Neural cell (in vitro differentiated cells): ENCODE measurements at regions not wholly inside any gene's neighbourhood (a gene's known extent, or its start where the extent isn't known, plus 50 kb on each side); places are given as distances from the start of the nearest gene placed in this dataset.
"Not testable (repeated sequence)": the region's sequence is repeated elsewhere in the genome, so short reads cannot be mapped to it uniquely, and the experiment has no call there.

Source experiments
- H2AFZ ChIP-seq: fragments of 200-600, 300-800 bp; sonication (generic), shearing (Covaris generic); 2 replicates; pipeline ENCODE4 v1.6.0; 2014; ENCODE audit warnings: low read depth, mild to moderate bottlenecking, antibody characterized with exemption, low read length, moderate library complexity
- H3F3A ChIP-seq: fragments of 200-600 bp; shearing (Covaris generic); 2 replicates; pipeline ENCODE4 v1.6.1; 2016; ENCODE audit warnings: mild to moderate bottlenecking, moderate library complexity, mixed read lengths, antibody characterized with exemption, low read length; ENCODE audit not compliant: insufficient read depth, poor library complexity, severe bottlenecking
- H3K27ac ChIP-seq: fragments of 200-600, 300-800 bp; sonication (generic), shearing (Covaris generic); 2 replicates; pipeline ENCODE4 v1.5.1; 2014; ENCODE audit warnings: mild to moderate bottlenecking, low read length, moderate library complexity
- H3K27me3 ChIP-seq: fragments of 300-800, 200-600 bp; sonication (generic), shearing (Covaris generic); 2 replicates; pipeline ENCODE4 v1.6.0; 2014; ENCODE audit warnings: mild to moderate bottlenecking, low read depth, low read length, moderate library complexity; ENCODE audit not compliant: insufficient read depth
- H3K36me3 ChIP-seq: fragments of 300-800, 200-600 bp; sonication (generic), shearing (Covaris generic); 2 replicates; pipeline ENCODE4 v1.5.1; 2014; ENCODE audit warnings: mild to moderate bottlenecking, antibody characterized with exemption, low read length, moderate library complexity; ENCODE audit not compliant: insufficient read depth
- H3K4me2 ChIP-seq: fragments of 300-800, 200-600 bp; sonication (generic), shearing (Covaris generic); 2 replicates; pipeline ENCODE4 v1.6.0; 2014; ENCODE audit warnings: mild to moderate bottlenecking, low read length
- H3K4me3 ChIP-seq: fragments of 300-800, 200-600 bp; sonication (generic), shearing (Covaris generic); 2 replicates; pipeline ENCODE4 v1.5.1; 2014; ENCODE audit warnings: mild to moderate bottlenecking, low read length, moderate library complexity
- H3K79me2 ChIP-seq: fragments of 200-600 bp; shearing (Covaris generic); replicated peaks from 2 replicates; pipeline ENCODE4 v1.6.0; 2014; ENCODE audit warnings: mild to moderate bottlenecking, low read length, moderate library complexity; ENCODE audit not compliant: insufficient read depth
- H3K9ac ChIP-seq: fragments of 300-800, 200-600 bp; sonication (generic), shearing (Covaris generic); 2 replicates; pipeline ENCODE4 v1.6.1; 2016; ENCODE audit warnings: mild to moderate bottlenecking, low read length, mixed read lengths
- H3K9me2 ChIP-seq: fragments of 200-600 bp; shearing (Covaris generic); 2 replicates; pipeline ENCODE4 v1.6.1; 2016; ENCODE audit warnings: mild to moderate bottlenecking, low read length, mixed read lengths; ENCODE audit not compliant: insufficient read depth
- H3K9me3 ChIP-seq: fragments of 200-600, 300-800 bp; sonication (generic), shearing (Covaris generic); 2 replicates; pipeline ENCODE4 v1.6.1; 2016; ENCODE audit warnings: mild to moderate bottlenecking, mixed run types, low read length, moderate library complexity, mixed read lengths
- H4K20me1 ChIP-seq: fragments of 200-600 bp; shearing (Covaris generic); 2 replicates; pipeline ENCODE4 v1.6.1; 2016; ENCODE audit warnings: mild to moderate bottlenecking, mixed run types; ENCODE audit not compliant: insufficient read depth
- CTCF ChIP-seq: fragments of 450-650 bp; IDR thresholded peaks from 2 replicates; pipeline ENCODE4 v1.5.1; 2014; ENCODE audit warnings: antibody characterized with exemption, mild to moderate bottlenecking, moderate library complexity; ENCODE audit not compliant: poor library complexity, severe bottlenecking
- EP300 ChIP-seq: fragments of 450-650 bp; conservative IDR thresholded peaks from 2 replicates; pipeline ENCODE4 v1.6.1; 2014; ENCODE audit warnings: antibody characterized with exemption, mild to moderate bottlenecking, moderate library complexity; ENCODE audit not compliant: poor library complexity, severe bottlenecking
- EZH2 ChIP-seq: fragments of 200-600, 300-800 bp; shearing (Covaris generic), sonication (generic); IDR thresholded peaks from 2 replicates; pipeline ENCODE4 v1.6.1; 2014; ENCODE audit warnings: antibody characterized with exemption, low read length, borderline replicate concordance, mild to moderate bottlenecking; ENCODE audit not compliant: insufficient read depth, poor library complexity, severe bottlenecking
- MXI1 ChIP-seq: fragments of 450-650 bp; conservative IDR thresholded peaks from 2 replicates; pipeline ENCODE4 v1.6.1; 2014; ENCODE audit warnings: antibody characterized with exemption, mild to moderate bottlenecking; ENCODE audit not compliant: poor library complexity, severe bottlenecking
- POLR2AphosphoS5 ChIP-seq: IDR thresholded peaks from 2 replicates; pipeline ENCODE4 v1.6.1; 2012
- RAD21 ChIP-seq: fragments of 450-650 bp; conservative IDR thresholded peaks from 2 replicates; pipeline ENCODE4 v1.6.1; 2014; ENCODE audit warnings: antibody characterized with exemption, mild to moderate bottlenecking, moderate library complexity
- REST ChIP-seq: IDR thresholded peaks from 2 replicates; pipeline ENCODE4 v1.6.1; 2012; ENCODE audit warnings: borderline replicate concordance
- SMC3 ChIP-seq: fragments of 450-650 bp; conservative IDR thresholded peaks from 2 replicates; pipeline ENCODE4 v1.6.1; 2014; ENCODE audit warnings: antibody characterized with exemption, mild to moderate bottlenecking, moderate library complexity; ENCODE audit not compliant: poor library complexity
- TAF1 ChIP-seq: IDR thresholded peaks from 2 replicates; pipeline ENCODE4 v1.6.1; 2012; ENCODE audit warnings: low read depth

- no peaks in the 10 kb centered on the region for H3K27me3 ChIP-seq
- H3K79me2 ChIP-seq, result no peaks in the 10 kb centered on the region
- H3K9me3 ChIP-seq, result no peaks in the 10 kb centered on the region
- no peaks in the 10 kb centered on the region for H3F3A ChIP-seq
- no peak overlapping the region for H2AFZ ChIP-seq
- no peaks in the 10 kb centered on the region for H3K9me2 ChIP-seq
- no peak for TF ChIP-seq SMC3
- H3K27ac ChIP-seq, result no peak overlapping the region
- no peak overlapping the region for H3K9ac ChIP-seq
- no peaks in the 10 kb centered on the region for H3K36me3 ChIP-seq
- no peaks in the 10 kb centered on the region for H4K20me1 ChIP-seq
- H3K4me2 ChIP-seq, result no peak overlapping the region
- H3K4me3 ChIP-seq, result no peak overlapping the region
Observed at GRCh38 chr18:37838083-37838482, 272.5 kb upstream of the CELF4 start.

- no peaks in the 10 kb centered on the region for H3K27me3 ChIP-seq
- H3K79me2 ChIP-seq, result no peaks in the 10 kb centered on the region
- TF ChIP-seq RAD21 (no peak), POLR2AphosphoS5 (no peak), REST (no peak), EP300 (no peak), MXI1 (no peak), CTCF (no peak), SMC3 (no peak), TAF1 (no peak), EZH2 (no peak)
- no peak overlapping the region for H3K4me3 ChIP-seq
- H3K4me2 ChIP-seq, result no peak overlapping the region
- H3K27ac ChIP-seq, result no peak overlapping the region
- no peaks in the 10 kb centered on the region for H3K36me3 ChIP-seq
- no peaks in the 10 kb centered on the region for H3K9me2 ChIP-seq
- no peaks in the 10 kb centered on the region for H3F3A ChIP-seq
- no peaks in the 10 kb centered on the region for H4K20me1 ChIP-seq
- H3K9me3 ChIP-seq, result no peaks in the 10 kb centered on the region
- H2AFZ ChIP-seq, result no peak overlapping the region
- H3K9ac ChIP-seq, result no peak overlapping the region
Observed at GRCh38 chr18:37836071-37836970, 270.7 kb upstream of the CELF4 start.

GRCh38 chr18:37832010-37832695 lies 266.6 kb upstream of the CELF4 start:
- H3K36me3 ChIP-seq, H3K27ac ChIP-seq, H3F3A ChIP-seq, H3K4me2 ChIP-seq, H3K9me3 ChIP-seq, H3K4me3 ChIP-seq, H3K79me2 ChIP-seq, H4K20me1 ChIP-seq, H3K9ac ChIP-seq, H3K27me3 ChIP-seq, H3K9me2 ChIP-seq, H2AFZ ChIP-seq: not testable (repeated sequence)
